ENCODE measurements at regions not wholly inside any gene's neighbourhood (a gene's known extent, or its start where the extent isn't known, plus 50 kb on each side); places are given as distances from the start of the nearest gene placed in this dataset.
"Not testable (repeated sequence)": the region's sequence is repeated elsewhere in the genome, so short reads cannot be mapped to it uniquely, and the experiment has no call there.

DNA sequence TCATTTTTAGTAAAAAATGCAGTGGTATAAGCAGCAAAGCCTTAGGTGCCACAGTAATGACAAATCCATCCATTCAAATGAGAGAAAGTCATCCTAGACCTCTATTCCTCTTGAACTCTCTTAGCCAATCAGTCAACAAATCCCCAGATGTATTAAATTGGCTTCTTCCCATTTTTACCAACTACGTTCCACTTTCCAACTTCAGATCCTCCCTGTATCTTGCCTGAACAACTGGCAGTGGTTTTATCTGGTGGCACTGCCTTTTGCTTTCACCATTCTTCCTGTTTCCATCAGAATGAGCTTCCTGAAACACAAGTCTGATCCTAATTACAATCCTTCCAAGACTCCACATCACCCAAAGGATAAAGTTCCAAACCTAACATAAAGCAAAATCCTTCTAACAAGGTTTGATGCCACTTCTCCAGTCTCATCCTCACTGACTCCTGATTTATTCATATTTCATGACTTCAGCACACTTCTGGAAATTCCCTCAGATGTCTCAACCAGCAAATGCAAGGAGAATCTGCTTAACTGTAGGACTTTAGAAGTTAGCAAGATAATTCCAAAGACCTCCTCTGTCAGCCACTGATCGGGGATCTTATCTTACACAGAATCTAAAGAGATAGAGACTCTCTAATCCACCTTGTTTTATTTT, 69.8 kb upstream of the SLC4A7 start:
- no peak for DNase-seq

DNA sequence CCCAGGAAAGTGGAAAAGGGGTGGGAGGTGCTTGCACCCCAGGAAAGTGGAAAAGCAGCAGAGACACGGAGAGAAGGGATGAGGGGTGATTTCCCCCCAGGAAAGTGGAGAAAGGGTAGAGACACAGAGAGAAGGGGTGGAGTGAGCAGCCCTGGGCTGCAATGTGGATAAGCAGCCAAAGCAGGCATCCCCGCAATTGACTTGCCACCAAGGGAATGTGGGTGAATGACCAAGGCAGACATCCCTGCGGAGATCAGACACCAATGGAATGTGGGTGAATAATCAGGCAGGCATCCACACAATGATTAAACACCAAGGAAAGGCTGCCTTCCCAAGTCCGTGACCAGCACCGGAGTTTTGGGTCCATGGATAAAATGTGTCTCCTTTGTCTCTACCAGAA, 68.5 kb upstream of the SLC4A7 start:
- DNase-seq, result not testable (repeated sequence)

DNA sequence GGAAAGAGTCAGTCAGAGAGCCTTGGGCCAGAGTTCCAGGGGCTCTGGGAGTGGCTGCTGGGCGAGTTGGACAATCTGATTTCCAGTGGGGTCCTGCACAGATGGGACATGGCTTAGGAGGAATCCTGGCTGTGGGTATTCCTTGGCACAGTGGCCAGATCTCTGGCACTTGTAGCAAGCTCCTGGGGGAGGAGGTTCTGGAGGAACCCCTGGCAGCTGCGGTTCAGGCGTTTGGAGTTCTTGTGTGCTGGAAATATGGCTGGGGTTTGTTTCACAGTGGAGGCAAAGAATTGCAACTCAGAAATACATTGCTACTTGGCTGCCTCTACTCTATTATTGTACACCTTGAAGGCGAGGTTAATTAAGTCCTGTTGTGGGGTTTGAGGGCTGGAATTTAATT, 67.2 kb upstream of the SLC4A7 start:
- not testable (repeated sequence) for DNase-seq

DNA sequence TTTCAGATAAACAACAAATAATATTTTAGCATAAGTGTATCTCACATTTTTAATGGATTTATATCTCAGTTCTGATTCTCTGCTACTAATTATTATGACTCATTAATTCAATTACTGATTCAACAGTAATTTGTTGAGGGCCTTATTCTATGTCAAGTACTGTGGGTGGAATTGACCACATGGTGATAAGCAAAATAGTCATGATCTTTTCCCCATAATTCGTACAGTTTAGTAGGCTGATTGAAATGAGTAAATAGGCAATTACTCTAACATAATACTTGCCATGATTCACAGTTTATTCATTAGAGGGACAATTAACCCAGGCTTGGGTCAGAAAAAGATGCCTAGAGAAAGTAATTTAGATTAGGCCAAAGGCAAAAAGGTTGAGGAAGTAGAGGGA, 60.9 kb upstream of the SLC4A7 start:
- DNase-seq, result no peak

DNA sequence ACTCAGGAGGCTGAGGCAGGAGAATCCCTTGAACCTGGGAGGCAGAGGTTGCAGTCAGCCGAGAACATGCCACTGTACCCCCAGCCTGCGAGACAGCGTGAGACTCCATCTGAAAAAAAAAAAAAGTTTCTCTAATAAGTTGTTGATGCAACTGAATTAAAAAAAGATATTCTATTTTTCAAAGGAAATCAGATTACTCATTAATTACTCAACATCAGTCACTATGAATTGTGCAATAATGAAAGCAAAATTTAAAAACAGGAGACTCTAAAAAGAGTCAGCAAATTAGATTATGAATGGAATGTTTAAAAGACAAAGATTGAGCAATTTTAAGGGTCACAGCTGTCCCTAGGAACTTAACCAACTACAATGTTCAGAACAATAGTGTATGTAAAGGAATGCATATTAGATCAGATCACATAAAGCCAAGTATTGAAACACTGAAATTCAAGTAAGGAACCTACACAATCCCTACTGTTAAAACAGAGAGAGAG, 60.2 kb upstream of the SLC4A7 start:
- DNase-seq, result no peak

DNA sequence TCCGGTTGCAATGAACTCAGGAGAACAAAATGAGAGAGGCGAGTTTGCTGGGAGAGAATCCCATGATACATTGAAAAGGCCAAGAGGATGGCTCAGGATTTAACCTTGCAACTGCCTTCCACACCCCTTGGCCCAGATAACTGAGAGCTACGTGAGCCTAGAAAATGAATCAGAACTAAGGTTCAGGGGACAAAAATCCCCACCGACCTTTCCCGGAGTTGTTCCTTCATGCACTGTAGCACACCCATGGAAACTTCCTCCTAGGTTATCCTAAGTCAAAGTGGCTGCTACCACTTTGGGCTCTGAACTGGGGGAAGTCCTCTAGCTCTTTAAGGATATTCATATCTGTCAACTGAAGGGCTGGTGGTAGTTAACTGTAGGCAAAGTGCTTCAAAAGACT, 58.3 kb upstream of the SLC4A7 start:
- no peak for DNase-seq

DNA sequence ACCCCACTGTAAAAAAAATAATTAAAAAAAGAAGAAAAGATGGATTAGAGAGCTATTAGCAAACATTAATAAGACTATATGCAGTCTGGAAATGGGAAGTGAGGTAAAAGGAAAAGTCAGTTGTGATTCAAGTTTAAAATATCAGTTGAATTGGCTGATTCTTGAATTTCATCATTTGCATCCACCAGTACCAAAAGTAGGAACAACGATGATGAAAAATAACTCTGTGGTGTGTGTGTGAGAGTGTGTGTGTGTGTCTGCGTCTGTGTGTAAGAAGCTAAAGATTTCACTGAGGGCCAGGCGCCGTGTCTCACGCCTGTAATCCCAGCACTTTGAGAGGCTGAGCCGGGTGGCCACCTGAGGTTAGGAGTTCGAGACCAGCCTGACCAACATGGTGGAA, 56.0 kb upstream of the SLC4A7 start:
- DNase-seq, result no peak

DNA sequence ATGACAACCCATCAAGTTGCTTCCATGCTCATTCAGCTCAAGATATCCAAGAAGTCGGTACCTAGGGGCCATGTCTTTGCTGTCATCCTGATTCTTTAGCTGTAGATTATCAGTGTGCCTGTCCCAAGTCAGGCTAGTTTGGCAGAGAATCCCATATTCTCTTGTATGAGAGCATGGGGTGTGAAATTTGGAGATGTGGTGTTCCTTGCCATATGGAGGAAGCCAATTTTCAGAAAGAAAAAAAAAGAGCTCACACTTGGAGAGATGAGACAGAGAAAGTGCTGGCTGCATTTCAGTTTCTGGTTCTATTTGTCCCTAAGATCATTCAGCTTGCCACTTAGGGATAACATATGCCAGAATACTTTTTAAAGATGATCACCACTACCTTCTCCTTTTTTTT, 52.3 kb upstream of the SLC4A7 start:
- no peak for DNase-seq

DNA sequence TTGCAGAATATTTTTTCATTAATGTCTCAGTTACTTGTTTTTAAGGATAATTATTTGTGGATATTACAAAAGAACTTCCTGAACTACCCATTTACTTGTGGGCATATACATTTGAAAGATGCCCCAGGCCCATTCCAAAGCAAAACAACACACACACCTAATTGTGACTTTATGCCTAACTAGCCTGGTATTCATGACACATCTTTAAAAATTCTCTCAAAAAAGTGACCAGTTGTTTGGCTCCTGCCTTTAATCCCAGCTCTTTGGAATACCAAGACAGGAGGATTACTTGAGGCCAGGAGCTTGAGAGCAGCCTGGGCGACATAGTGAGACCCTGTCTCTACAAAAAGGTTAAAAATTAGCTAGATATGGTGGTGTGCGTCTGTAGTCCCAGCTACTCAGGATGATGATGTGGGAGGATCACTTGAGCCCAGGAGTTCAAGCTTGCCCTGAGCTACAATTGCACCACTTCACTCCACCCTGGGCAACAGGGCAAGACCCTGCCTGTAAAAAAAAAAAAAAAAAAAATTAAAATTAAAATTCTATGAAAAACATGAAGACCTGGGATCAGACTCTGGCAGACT, 51.7 kb upstream of the SLC4A7 start:
- no peak for DNase-seq

DNA sequence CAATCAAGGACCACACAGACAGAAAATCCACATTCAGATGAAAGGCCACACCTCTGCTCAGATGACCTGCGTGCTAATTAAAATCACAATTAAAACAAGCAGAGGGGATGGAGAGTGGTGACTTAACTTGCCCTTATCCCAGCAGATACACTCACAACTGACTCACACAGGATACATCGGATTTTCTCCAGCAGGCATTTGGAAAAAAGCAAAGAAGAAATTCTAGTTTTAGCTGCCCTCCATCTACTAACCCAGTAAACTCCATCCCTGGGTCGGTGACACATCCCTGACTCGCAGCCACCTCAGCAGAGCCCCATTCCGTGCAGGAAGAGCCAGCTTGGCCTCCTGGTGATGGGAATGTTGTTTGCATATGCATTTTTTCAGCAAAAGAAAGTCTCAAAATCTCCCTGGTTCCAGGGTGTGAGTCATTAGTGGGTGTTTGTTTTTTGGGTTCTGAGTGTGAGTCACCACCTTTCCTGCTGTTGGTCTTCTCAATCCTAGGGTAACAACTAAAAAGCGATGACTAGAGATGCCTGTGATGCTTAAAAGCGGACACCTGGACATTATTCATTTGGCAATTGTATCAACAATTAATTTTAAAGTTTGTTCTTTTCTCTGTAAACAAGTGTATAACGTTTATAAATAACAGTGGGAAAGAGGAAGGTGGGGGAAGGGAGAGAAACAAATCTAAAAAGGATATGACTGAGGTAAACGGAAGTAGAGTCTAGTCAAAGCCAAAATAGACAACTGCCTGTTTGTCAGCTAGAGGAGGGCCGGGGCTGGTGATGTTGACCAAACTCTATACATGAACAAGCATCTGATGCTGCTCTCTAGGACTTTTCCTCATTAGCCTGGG, 49.8 kb upstream of the SLC4A7 start:
- no peak for DNase-seq

Data from NCI-H1092 treated with DMSO at 0.1 percent for 48 hours (cell line).